NCI-H2107 treated with DMSO at 0.1 percent for 48 hours (cell line): ENCODE measurements at regions not wholly inside any gene's neighbourhood (a gene's known extent, or its start where the extent isn't known, plus 50 kb on each side); places are given as distances from the start of the nearest gene placed in this dataset.
"Not testable (repeated sequence)": the region's sequence is repeated elsewhere in the genome, so short reads cannot be mapped to it uniquely, and the experiment has no call there.

Experiments used
- DNase-seq: peaks from one replicate; lab custom pipeline; 2025; ENCODE audit not compliant: unreplicated experiment; lab: John Stamatoyannopoulos, UW

DNA sequence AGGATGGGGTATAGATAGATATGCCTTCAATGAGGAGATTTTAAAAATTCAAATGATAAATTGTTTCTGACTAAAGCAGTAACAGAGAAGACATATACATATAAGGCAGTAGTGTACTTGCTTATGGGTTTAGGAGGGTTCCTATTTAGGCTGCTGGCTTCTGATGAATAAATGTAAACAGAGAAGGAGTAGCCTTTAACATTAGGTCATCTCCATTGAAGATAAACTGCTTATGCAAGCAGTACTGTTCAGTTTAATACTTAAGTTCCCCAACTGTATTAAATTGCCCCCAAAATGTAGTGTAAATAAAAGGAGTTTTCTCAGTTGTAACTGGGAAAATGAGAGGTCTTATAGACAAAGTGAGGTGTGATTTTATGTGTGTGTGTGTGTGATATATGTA lies 217.7 kb upstream of the TMEFF2 start:
- DNase-seq, result no peak

DNA sequence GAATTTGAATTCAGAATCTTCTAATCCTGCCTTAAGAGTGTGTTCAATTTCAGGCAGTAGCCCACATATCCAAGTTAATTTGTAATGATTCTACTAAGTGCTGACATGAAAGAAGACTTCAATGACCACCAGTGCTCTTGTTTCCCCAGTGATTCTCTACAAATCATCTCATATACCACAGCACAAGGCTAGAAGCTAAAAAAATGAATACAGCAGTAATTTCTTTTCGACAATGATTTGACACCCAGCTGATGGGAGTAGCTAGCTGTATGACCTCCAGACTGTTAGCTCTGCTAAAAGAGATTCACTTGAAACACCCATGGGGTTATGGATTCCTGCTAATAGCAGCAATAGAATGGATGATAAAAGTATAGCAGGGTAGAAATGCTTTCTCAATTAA lies 217.0 kb upstream of the TMEFF2 start:
- DNase-seq, result no peak

GRCh38 chr2:192410319-192410718 lies 215.6 kb upstream of the TMEFF2 start:
- no peak for DNase-seq

DNA sequence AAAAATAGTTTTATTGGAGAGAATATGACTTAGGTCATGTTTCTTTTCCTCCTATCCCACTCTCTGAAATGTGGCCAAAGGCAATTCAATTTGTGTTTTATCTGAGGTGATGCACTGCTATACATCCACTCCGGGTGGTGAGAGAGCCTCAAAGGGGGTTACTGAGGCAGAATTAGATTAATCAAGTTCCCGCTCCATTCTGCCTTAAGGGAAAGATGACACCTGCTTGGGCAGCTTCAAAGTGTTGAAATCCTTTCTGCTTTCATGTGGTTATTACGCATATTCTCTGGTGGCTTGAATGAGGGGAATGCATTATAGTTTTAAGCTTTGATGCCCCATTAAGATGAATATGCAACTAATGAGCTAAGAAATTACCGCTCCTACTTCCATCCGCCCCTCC lies 213.0 kb upstream of the TMEFF2 start:
- DNase-seq, result no peak

DNA sequence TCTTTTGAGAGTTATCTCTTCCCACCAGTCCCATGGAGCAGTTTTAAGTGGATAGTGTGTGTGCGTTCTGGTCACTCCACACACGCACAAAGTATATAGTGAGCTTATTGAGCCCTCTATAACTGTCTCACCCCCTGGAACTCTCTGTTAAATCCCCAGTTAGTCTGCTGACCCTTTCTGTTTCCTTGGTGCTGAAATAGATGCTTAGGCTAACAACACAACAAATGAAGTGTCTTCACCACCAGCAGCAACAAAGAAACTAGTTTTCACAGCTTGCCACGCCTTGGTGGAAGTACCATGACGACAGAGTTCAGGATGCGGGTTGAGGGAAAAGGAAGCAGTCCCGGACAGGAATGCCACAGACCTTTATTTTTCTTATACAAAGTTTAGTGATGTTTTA lies 203.5 kb upstream of the TMEFF2 start:
- DNase-seq, result no peak

- no peak for DNase-seq
Observed at GRCh38 chr2:192394605-192395004, 199.9 kb upstream of the TMEFF2 start.

DNA sequence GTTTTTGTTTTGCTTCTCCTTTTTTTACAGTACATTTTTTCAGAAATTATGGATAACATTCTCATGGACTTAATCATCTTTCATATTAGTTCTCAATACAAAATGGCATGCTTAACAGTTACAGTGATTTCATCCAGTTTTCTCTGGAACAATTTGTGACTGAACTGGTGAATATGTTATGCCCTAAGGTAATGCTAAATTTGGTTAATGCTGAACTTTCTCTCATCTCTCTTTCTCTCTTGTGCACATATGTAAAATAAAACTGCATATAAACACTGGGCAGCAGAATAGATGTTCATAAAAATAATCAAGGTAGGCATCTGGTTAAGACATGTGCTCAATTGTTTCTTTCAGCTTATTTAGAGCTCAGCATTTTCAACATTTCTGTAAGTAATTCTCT lies 196.3 kb upstream of the TMEFF2 start:
- no peak for DNase-seq

DNA sequence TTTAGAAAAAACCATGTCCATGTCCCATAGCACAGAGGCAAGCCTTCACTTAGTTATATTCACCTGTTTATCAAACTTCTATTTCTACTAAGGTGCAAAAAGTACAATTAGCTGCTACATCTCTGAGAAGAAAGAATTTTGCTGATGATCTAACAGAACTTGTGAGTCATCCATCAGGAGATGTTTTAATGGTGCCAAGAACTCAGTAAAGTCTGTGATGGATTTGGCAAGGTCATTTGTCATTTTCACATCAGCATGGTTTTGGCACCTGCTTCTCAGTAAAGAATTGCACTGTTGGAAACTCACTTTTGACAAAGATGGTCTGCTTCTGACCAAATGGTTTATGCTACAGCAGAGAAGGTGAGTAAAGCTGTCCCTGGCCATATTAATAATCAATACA lies 195.7 kb upstream of the TMEFF2 start:
- no peak for DNase-seq

DNA sequence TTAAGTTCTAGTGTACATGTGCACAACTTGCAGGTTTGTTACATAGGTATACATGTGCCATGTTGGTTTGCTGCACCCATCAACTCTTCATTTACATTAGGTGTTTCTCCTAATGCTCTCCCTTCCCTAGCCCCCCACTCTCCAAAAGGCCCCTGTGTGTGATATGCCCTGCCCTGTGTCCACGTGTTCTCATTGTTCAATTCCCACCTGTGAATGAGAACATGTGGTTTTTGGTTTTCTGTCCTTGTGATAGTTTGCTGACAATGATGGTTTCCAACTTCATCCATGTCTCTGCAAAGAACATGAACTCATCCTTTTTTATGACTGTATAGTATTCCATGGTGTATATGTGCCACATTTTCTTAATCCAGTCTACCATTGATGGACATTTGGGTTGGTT lies 189.5 kb upstream of the TMEFF2 start:
- DNase-seq, result not testable (repeated sequence)

GRCh38 chr2:192381082-192381481 lies 186.3 kb upstream of the TMEFF2 start:
- no peak for DNase-seq

GRCh38 chr2:192379736-192380135 lies 185.0 kb upstream of the TMEFF2 start:
- DNase-seq, result no peak

- no peak for DNase-seq
Observed at GRCh38 chr2:192377173-192377572, 182.4 kb upstream of the TMEFF2 start.

- no peak for DNase-seq
Observed at GRCh38 chr2:192373754-192374153, 179.0 kb upstream of the TMEFF2 start.

- DNase-seq, result no peak
Observed at GRCh38 chr2:192373221-192373620, 178.5 kb upstream of the TMEFF2 start.

- no peak for DNase-seq
Observed at GRCh38 chr2:192369969-192370368, 175.2 kb upstream of the TMEFF2 start.

DNA sequence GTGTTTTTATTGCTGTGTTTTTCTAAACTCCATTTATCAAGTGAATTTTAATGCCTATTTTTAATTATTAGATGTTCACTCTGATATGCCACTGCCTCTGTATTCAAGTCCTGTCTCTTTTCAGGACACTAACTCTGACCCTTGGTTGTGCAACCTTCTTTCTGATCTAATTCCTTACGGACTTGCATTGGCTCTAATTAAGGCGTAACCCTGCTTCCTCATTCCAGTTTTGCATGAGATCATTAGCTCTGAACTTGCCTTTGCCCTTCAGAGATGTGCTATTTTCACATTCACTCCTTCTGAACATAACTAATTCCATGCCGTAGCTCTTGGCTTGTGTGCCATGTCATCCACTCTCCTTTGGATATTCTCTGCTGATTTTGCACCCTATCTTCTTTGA lies 162.5 kb upstream of the TMEFF2 start:
- no peak for DNase-seq

DNA sequence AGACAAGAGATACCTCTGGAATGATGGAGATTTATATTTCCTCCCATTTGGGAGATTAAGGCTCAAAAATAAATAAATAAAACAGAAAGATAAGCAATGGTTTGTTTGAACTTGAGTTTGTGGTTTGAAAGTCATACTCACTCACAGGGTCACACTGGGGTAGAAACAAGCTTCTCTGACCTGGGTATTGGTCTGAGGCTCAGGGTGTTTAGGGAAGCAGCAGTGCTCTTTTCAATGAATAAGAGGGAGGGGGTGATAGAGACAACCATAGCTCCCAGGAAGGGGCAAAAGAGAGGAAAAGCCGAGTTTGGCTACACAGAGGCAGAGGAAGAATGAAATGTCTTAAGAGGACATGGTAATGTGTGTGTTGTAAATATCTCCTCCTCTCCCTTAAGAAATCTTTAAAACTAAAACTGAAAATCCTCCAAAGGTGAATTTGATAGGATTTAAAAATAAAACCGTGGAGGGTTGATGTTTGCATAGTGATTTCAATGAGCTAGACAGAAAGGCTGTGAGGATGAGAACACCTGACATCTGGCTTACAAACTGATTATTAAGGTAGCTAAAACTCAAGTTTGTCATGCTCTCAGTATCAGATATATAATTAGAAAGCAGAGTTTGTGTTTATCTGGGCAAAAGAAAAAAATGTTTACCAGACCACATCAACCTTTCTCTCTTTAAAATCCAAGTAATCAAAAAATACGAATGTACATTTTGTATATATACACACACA lies 159.9 kb upstream of the TMEFF2 start:
- no peak for DNase-seq

GRCh38 chr2:192347542-192347941 lies 152.8 kb upstream of the TMEFF2 start:
- no peak for DNase-seq

GRCh38 chr2:192345287-192345686 lies 150.6 kb upstream of the TMEFF2 start:
- DNase-seq, result no peak

DNA sequence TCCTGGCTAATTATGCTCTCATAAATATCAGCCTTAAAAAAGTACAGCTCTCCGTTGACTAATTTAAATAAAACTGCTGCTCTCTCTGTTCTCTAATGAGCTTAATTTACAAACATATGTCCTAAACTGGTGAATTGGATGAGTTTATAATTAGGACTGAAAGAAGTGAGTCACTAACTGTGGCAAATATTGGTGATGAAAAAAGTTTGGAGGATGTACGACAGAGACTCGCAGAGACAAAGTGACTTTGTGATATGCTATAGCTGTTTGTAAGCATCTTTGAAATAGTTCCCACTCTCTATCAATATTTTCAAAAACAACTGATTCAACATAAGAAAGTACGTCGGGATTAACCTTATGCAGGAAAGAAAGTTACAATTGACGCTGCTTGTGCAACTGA lies 138.9 kb upstream of the TMEFF2 start:
- DNase-seq, result no peak

DNA sequence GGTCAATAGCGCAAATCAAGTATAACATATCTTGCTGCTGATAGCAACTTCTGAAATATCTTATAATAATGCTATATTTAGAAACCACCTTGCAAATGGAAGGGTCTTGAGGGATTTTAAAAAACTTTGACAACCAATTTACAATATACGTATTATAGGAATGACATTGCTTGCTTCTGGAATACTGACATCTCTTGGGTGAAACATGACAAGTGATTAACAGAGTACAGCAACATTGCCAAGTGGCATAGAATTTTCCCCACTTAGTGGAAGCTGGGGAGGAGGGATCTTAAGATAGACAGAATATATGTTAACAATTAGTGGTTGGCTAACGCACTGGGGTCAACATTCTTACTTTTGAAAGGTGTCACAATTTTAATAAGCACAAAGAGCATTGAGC lies 133.6 kb upstream of the TMEFF2 start:
- DNase-seq, result no peak

- DNase-seq, result no peak
Observed at GRCh38 chr2:192327576-192327975, 132.8 kb upstream of the TMEFF2 start.

DNA sequence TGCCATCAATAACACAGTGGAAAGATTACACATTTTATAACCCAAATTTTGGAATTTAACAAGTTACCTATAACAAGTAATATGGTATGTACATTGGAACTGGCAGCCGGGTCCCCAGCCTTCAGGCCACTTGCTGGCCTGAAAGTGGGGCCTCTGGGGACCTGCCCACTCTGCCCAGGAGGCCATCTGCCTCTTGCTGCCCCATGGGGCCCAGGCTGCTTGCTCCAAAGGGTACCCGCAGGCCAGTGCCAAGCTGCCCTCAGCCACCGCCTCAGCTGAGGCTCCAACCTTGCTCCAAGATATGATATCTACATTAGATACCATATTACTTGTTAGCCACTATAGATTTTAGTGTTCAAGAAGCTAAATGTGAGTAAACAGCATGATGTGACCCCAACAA lies 120.8 kb upstream of the TMEFF2 start:
- DNase-seq, result no peak
